D721Med (cell line): ENCODE measurements at regions not wholly inside any gene's neighbourhood (a gene's known extent, or its start where the extent isn't known, plus 50 kb on each side); places are given as distances from the start of the nearest gene placed in this dataset.

Experiments used
- DNase-seq: peaks from one replicate; pipeline ENCODE4 v3.0.0; 2011; ENCODE audit warnings: low spot score; ENCODE audit not compliant: insufficient read length
- FAIRE-seq: peaks from 2 replicates; lab custom pipeline; 2011; peaks lifted over from hg19 to GRCh38; lab: Jason Lieb, UNC
- CTCF ChIP-seq: IDR thresholded peaks from 2 replicates; pipeline ENCODE4 v1.5.1; 2012; ENCODE audit warnings: mild to moderate bottlenecking, control low read depth; ENCODE audit not compliant: insufficient read depth; ENCODE audit errors: missing control alignments

- TF ChIP-seq CTCF = no peak
- FAIRE-seq (no peak), DNase-seq (no peak)
Measured at GRCh38 chr3:102025606-102026270, 176.4 kb downstream of the NFKBIZ start.

GRCh38 chr3:102026656-102027055 lies 177.3 kb downstream of the NFKBIZ start:
- DNase-seq (no peak), FAIRE-seq (no peak)
- TF ChIP-seq CTCF = no peak

- no peak for TF ChIP-seq CTCF
- DNase-seq = no peak
- FAIRE-seq = no peak
Measured at GRCh38 chr3:102030661-102031060, 181.3 kb downstream of the NFKBIZ start.

- TF ChIP-seq CTCF = no peak
- FAIRE-seq (no peak), DNase-seq (no peak)
Measured at GRCh38 chr3:102031834-102032233, 182.5 kb downstream of the NFKBIZ start.

- FAIRE-seq (no peak), DNase-seq (no peak)
- no peak for TF ChIP-seq CTCF
Measured at GRCh38 chr3:102032491-102033383, 183.4 kb downstream of the NFKBIZ start.

- FAIRE-seq = no peak
- TF ChIP-seq CTCF = no peak
- no peak for DNase-seq
Measured at GRCh38 chr3:102034639-102035451, 185.5 kb downstream of the NFKBIZ start.
